ENCODE measurements at regions not wholly inside any gene's neighbourhood (a gene's known extent, or its start where the extent isn't known, plus 50 kb on each side); places are given as distances from the start of the nearest gene placed in this dataset.

GRCh38 chr2:167790189-167790588, 457.2 kb downstream of the STK39 start:
- Histone ChIP-seq H3K4me3 (ENCODE audit: low read length) (no peak overlapping the region), H3F3A (ENCODE audit: insufficient read depth, low read length, poor library complexity, severe bottlenecking) (no peaks in the 10 kb centered on the region), H3K4me2 (ENCODE audit: low read length) (no peak overlapping the region), H4K20me1 (ENCODE audit: insufficient read depth) (no peaks in the 10 kb centered on the region), H3K9me2 (ENCODE audit: insufficient read depth, low read length) (no peaks in the 10 kb centered on the region), H3K9me3 (ENCODE audit: low read length) (no peaks in the 10 kb centered on the region), H3K9ac (ENCODE audit: low read length) (no peak overlapping the region), H3K79me2 (replicated peaks; ENCODE audit: insufficient read depth, low read length) (no peaks in the 10 kb centered on the region), H2AFZ (ENCODE audit: low read depth, low read length) (no peak overlapping the region), H3K27me3 (ENCODE audit: insufficient read depth, low read depth, low read length) (no peaks in the 10 kb centered on the region), H3K27ac (ENCODE audit: low read length) (no peak overlapping the region), H3K36me3 (ENCODE audit: insufficient read depth, low read length) (no peaks in the 10 kb centered on the region)
- TF ChIP-seq TAF1 (IDR thresholded peaks at IDR 0.05; ENCODE audit: low read depth) (no peak), CTCF (IDR thresholded peaks at IDR 0.05; ENCODE audit: poor library complexity, severe bottlenecking) (no peak), EP300 (conservative IDR thresholded peaks at IDR 0.05; ENCODE audit: poor library complexity, severe bottlenecking) (no peak), SMC3 (conservative IDR thresholded peaks at IDR 0.05; ENCODE audit: poor library complexity) (no peak), EZH2 (IDR thresholded peaks at IDR 0.05; ENCODE audit: borderline replicate concordance, insufficient read depth, low read length, poor library complexity, severe bottlenecking) (no peak), RAD21 (conservative IDR thresholded peaks at IDR 0.05) (no peak), POLR2AphosphoS5 (IDR thresholded peaks at IDR 0.05) (no peak), MXI1 (conservative IDR thresholded peaks at IDR 0.05; ENCODE audit: poor library complexity, severe bottlenecking) (no peak), REST (IDR thresholded peaks at IDR 0.05; ENCODE audit: borderline replicate concordance) (no peak)

GRCh38 chr2:167787562-167787961, 459.8 kb downstream of the STK39 start:
- Histone ChIP-seq H3K9me3 (ENCODE audit: low read length) (no peaks in the 10 kb centered on the region), H3K36me3 (ENCODE audit: insufficient read depth, low read length) (no peaks in the 10 kb centered on the region), H2AFZ (ENCODE audit: low read depth, low read length) (no peak overlapping the region), H3K79me2 (replicated peaks; ENCODE audit: insufficient read depth, low read length) (no peaks in the 10 kb centered on the region), H3K27ac (ENCODE audit: low read length) (no peak overlapping the region), H3K4me3 (ENCODE audit: low read length) (no peak overlapping the region), H4K20me1 (ENCODE audit: insufficient read depth) (no peaks in the 10 kb centered on the region), H3K9ac (ENCODE audit: low read length) (no peak overlapping the region), H3K9me2 (ENCODE audit: insufficient read depth, low read length) (no peaks in the 10 kb centered on the region), H3K27me3 (ENCODE audit: insufficient read depth, low read depth, low read length) (no peaks in the 10 kb centered on the region), H3K4me2 (ENCODE audit: low read length) (no peak overlapping the region), H3F3A (ENCODE audit: insufficient read depth, low read length, poor library complexity, severe bottlenecking) (no peaks in the 10 kb centered on the region)
- TF ChIP-seq REST (IDR thresholded peaks at IDR 0.05; ENCODE audit: borderline replicate concordance) = no peak
- no peak for TF ChIP-seq CTCF (IDR thresholded peaks at IDR 0.05; ENCODE audit: poor library complexity, severe bottlenecking)
- no peak for TF ChIP-seq EZH2 (IDR thresholded peaks at IDR 0.05; ENCODE audit: borderline replicate concordance, insufficient read depth, low read length, poor library complexity, severe bottlenecking)
- TF ChIP-seq MXI1 (conservative IDR thresholded peaks at IDR 0.05; ENCODE audit: poor library complexity, severe bottlenecking) = no peak
- TF ChIP-seq TAF1 (IDR thresholded peaks at IDR 0.05; ENCODE audit: low read depth) = no peak
- no peak for TF ChIP-seq RAD21 (conservative IDR thresholded peaks at IDR 0.05)

Measured in neural cell (in vitro differentiated cells).